ENCODE measurements at regions not wholly inside any gene's neighbourhood (a gene's known extent, or its start where the extent isn't known, plus 50 kb on each side); places are given as distances from the start of the nearest gene placed in this dataset.

- Histone ChIP-seq H4K5ac (ENCODE audit: low read depth, low read length) (no peak overlapping the region), H3K27me3 (ENCODE audit: control insufficient read depth, insufficient read depth, low read length) (no peaks in the 10 kb centered on the region), H4K8ac (ENCODE audit: low read depth in 2 of 2, low read length in 2 of 2) (no peak overlapping the region), H4K91ac (ENCODE audit: insufficient read depth, low read depth, low read length) (no peak overlapping the region), H3K79me1 (ENCODE audit: low read depth in 1 of 2, low read length in 2 of 2) (no peaks in the 10 kb centered on the region), H3K4me1 (ENCODE audit: control insufficient read depth, insufficient read depth, low read length) (no peaks in the 10 kb centered on the region), H3K9ac (ENCODE audit: low read depth, low read length) (no peak overlapping the region), H2AFZ (replicated peaks; ENCODE audit: low read length, poor library complexity) (no peak overlapping the region), H2AK9ac (replicated peaks; ENCODE audit: low read depth, low read length, poor library complexity) (no peak overlapping the region), H3K4me2 (ENCODE audit: low read depth, low read length) (no peak overlapping the region), H3K27ac (ENCODE audit: insufficient read depth, low read length) (no peak overlapping the region), H2BK15ac (ENCODE audit: low read depth, low read length) (no peak overlapping the region), H2BK120ac (ENCODE audit: low read depth, low read length) (no peak overlapping the region), H3K9me1 (ENCODE audit: insufficient read depth, low read length) (no peaks in the 10 kb centered on the region), H4K20me1 (ENCODE audit: insufficient read depth, low read length) (no peaks in the 10 kb centered on the region), H3K36me3 (ENCODE audit: control insufficient read depth, insufficient read depth, low read length) (no peaks in the 10 kb centered on the region), H3K23ac (ENCODE audit: low read depth, low read length) (no peak overlapping the region), H3K18ac (ENCODE audit: low read depth, low read length) (no peak overlapping the region), H3K9me3 (ENCODE audit: control insufficient read depth, insufficient read depth, low read length) (peaks cover 3% of the 10 kb centered on the region; the same call in 1 of the 2 replicates), H2BK5ac (ENCODE audit: low read depth, low read length, poor library complexity, severe bottlenecking) (no peak overlapping the region), H3K4me3 (ENCODE audit: insufficient read depth, low read depth, low read length) (no peak overlapping the region), H3K14ac (replicated peaks; ENCODE audit: low read depth, low read length) (no peak overlapping the region), H3K4ac (ENCODE audit: low read depth, low read length) (no peak overlapping the region), H3K56ac (ENCODE audit: extremely low read depth, insufficient read depth, low read length) (no peak overlapping the region), H2BK20ac (ENCODE audit: low read depth, low read length) (no peak overlapping the region), H2AK5ac (ENCODE audit: low read depth, low read length) (no peak overlapping the region)
- dilution Hi-C loops (cut with HindIII; ENCODE audit: low sequenced_read_pairs, unreplicated experiment) (no loop called here), intact Hi-C loops (cut with micrococcal nuclease) (no loop called here), in situ Hi-C loops (cut with MboI; ENCODE audit: low sequenced_read_pairs) (no loop called here)
- ATAC-seq (ENCODE audit: low read depth): no peak
- WGBS, 2 experiments (ENCODE audit: extremely low coverage in 2 of 2, insufficient read length in 1 of 2): no CpG with 5 or more reads among the region's 3 CpGs
- TF ChIP-seq CTCF (conservative IDR thresholded peaks at IDR 0.05; ENCODE audit: low read depth, low read length) (no peak), ELK1 (IDR thresholded peaks at IDR 0.05; ENCODE audit: borderline replicate concordance, low read depth, low read length) (no peak), MAFK (IDR thresholded peaks at IDR 0.05; ENCODE audit: low read depth, low read length) (no peak), MXI1 (IDR thresholded peaks at IDR 0.05; ENCODE audit: borderline replicate concordance, low read depth, low read length) (no peak), SMC3 (IDR thresholded peaks at IDR 0.05; ENCODE audit: low read depth, low read length) (no peak), RFX5 (IDR thresholded peaks at IDR 0.05; ENCODE audit: low read depth, low read length) (no peak), RAD21 (IDR thresholded peaks at IDR 0.05; ENCODE audit: low read length) (no peak), NFE2L2 (IDR thresholded peaks at IDR 0.05; ENCODE audit: low read depth, low read length) (no peak), MAZ (IDR thresholded peaks at IDR 0.05; ENCODE audit: borderline replicate concordance, low read depth, low read length) (no peak), RCOR1 (IDR thresholded peaks at IDR 0.05; ENCODE audit: insufficient replicate concordance, low read length) (no peak)
- TF ChIP-seq, protein P1, sequence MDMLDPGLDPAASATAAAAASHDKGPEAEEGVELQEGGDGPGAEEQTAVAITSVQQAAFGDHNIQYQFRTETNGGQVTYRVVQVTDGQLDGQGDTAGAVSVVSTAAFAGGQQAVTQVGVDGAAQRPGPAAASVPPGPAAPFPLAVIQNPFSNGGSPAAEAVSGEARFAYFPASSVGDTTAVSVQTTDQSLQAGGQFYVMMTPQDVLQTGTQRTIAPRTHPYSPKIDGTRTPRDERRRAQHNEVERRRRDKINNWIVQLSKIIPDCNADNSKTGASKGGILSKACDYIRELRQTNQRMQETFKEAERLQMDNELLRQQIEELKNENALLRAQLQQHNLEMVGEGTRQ (IDR thresholded peaks at IDR 0.05; ENCODE audit: low read depth, low read length): no peak
- CTCF ChIA-PET: no interaction called here
- POLR2A ChIA-PET (ENCODE audit: unreplicated experiment): no interaction called here
- BruUV-seq (replicated peaks): no TSS peak
- DNase-seq: no peak
Measured at GRCh38 chr6:40160826-40161225, 226.6 kb upstream of the MOCS1 start.

All from IMR-90 (cell line).